Adipocyte (in vitro differentiated cells): ENCODE measurements at regions not wholly inside any gene's neighbourhood (a gene's known extent, or its start where the extent isn't known, plus 50 kb on each side); places are given as distances from the start of the nearest gene placed in this dataset.
"Not testable (repeated sequence)": the region's sequence is repeated elsewhere in the genome, so short reads cannot be mapped to it uniquely, and the experiment has no call there.

Experiments
- DNase-seq: peaks from one replicate; pipeline ENCODE4 v3.0.0-alpha.2; 2015; ENCODE audit warnings: low read depth
- H3K27me3 ChIP-seq: replicated peaks from 2 replicates; pipeline ENCODE4 v1.7.0; 2013; ENCODE audit warnings: mild to moderate bottlenecking, low read length, moderate library complexity; ENCODE audit not compliant: control insufficient read depth, insufficient read depth
- H3K36me3 ChIP-seq: 2 replicates; pipeline ENCODE4 v1.7.0; 2013; ENCODE audit warnings: low read length, mild to moderate bottlenecking, moderate library complexity; ENCODE audit not compliant: control insufficient read depth, insufficient read depth, severe bottlenecking
- H3K4me1 ChIP-seq: 2 replicates; pipeline ENCODE4 v1.7.0; 2013; ENCODE audit warnings: mild to moderate bottlenecking, low read length, moderate library complexity; ENCODE audit not compliant: control insufficient read depth, insufficient read depth
- H3K4me3 ChIP-seq: 2 replicates; pipeline ENCODE4 v1.7.0; 2013; ENCODE audit warnings: mild to moderate bottlenecking, low read length, moderate library complexity
- H3K9ac ChIP-seq: 2 replicates; pipeline ENCODE4 v1.7.0; 2013; ENCODE audit warnings: mild to moderate bottlenecking, low read length, moderate library complexity
- H3K9me3 ChIP-seq: 2 replicates; pipeline ENCODE4 v1.7.0; 2013; ENCODE audit warnings: mild to moderate bottlenecking, low read length, moderate library complexity; ENCODE audit not compliant: control insufficient read depth

DNA sequence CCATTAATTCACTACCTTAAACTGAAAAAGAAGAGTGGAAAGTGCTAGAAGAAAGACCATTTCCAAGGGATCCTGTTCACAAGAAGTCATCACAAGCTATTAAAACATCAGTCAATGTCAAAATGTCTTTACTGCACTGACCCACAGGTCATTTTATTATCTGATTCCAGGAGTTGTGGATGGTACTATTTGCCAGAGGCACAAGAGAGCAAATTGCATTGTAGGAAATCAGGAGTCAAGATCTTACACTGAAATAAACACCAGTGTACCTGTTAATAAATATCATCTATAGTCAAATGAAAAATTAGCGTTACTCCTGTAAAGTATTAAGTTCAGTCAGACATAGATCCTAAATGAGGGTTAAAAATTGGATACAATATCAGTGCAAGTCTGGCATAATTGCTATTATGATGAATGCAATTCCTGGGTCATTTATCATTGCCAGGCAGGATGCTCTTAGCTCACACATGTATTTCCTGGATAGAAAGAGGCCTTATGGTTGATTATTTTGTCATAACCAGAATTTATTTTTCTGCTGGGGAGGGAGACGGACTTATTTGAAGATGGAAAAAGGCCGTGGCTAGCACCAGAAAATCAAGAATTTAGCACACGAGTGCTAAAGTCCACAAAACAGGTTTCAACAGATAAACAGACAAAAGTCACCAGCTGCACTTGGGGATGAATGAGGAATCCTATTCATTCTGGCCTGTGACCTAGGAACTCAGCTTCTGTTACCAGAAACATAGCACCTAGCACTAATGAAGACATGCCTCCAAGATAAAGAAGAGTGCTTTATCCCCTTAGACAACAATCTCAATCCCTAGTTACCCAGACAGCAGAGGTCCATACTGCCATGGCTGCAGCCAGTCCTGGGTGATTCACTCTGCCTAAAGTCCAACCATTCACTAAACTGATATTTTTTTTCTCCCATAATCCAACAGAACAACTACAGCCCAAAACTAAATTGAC, 683.1 kb upstream of the POM121L12 start:
- no peaks in the 10 kb centered on the region for H3K27me3 ChIP-seq

DNA sequence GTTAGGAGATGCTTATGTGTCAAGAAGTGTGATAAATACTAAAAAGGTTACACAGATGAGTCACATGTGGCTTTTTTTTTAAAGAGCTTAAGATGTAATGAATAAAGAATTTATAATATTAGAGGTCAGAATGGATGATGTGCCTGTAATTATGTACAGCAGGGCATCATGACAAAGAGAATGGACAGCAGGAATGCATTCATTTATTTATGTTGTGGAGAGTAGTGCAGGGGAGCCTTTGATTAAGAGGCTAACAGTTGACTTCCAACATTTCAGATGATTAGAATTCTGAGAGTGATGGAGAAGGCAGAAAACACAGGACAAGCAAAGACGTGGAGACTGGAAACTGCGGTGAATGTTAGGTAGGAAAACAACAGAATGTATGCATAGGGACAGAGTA, 691.4 kb upstream of the POM121L12 start:
- H3K36me3 ChIP-seq, result no peaks in the 10 kb centered on the region
- no peaks in the 10 kb centered on the region for H3K27me3 ChIP-seq
- H3K4me3 ChIP-seq, result no peak overlapping the region
- DNase-seq, result no peak
- no peaks in the 10 kb centered on the region for H3K4me1 ChIP-seq
- no peak overlapping the region for H3K9ac ChIP-seq
- no peaks in the 10 kb centered on the region for H3K9me3 ChIP-seq

More for the DNA sequence above, 683.1 kb upstream of the POM121L12 start:
- Histone ChIP-seq H3K9ac (no peak overlapping the region), H3K36me3 (no peaks in the 10 kb centered on the region), H3K4me3 (no peak overlapping the region), H3K9me3 (no peaks in the 10 kb centered on the region), H3K4me1 (no peaks in the 10 kb centered on the region)
- DNase-seq, result no peak

DNA sequence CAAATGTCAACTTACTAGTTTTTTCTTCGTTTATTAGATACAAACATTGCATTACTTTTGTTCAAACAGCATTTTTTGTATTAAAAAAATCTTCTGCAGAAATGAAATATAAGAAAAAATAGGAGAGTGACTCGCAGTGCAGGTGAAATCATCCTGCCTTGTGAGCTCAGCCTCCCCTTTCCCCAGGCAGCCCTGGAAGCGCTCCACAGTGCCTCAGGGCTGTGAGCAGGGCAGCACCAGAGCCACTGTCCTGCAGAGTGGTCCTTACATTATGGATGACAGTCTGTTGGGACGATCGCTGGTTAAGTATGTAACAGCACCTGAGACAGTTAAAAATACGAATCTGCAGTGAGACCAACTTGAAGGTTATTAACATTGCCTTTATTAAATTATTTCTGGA, 695.4 kb upstream of the POM121L12 start:
- no peak overlapping the region for H3K4me3 ChIP-seq
- DNase-seq, result no peak
- no peaks in the 10 kb centered on the region for H3K36me3 ChIP-seq
- H3K9ac ChIP-seq, result no peak overlapping the region
- H3K9me3 ChIP-seq, result no peaks in the 10 kb centered on the region
- H3K4me1 ChIP-seq, result no peaks in the 10 kb centered on the region
- H3K27me3 ChIP-seq, result no peaks in the 10 kb centered on the region

DNA sequence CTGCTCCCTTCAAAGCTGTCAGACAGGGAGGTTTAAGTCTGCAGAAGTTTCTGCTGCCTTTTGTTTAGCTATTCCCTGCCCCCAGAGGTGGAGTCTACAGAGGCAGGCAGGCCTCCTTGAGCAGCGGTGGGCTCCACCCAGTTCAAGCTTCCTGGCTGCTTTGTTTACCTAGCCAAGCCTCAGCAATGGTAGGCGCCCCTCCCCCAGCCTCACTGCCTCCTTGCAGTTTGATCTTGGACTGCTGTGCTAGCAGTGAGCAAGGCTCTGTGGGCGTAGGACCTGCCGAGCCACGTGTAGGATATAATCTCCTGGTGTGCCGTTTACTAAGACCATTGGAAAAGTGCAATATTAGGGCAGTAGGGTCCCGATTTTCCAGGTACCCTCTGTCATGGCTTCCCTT, 707.1 kb upstream of the POM121L12 start:
- DNase-seq, H3K9ac ChIP-seq, H3K9me3 ChIP-seq, H3K36me3 ChIP-seq, H3K4me3 ChIP-seq, H3K4me1 ChIP-seq, H3K27me3 ChIP-seq: not testable (repeated sequence)

DNA sequence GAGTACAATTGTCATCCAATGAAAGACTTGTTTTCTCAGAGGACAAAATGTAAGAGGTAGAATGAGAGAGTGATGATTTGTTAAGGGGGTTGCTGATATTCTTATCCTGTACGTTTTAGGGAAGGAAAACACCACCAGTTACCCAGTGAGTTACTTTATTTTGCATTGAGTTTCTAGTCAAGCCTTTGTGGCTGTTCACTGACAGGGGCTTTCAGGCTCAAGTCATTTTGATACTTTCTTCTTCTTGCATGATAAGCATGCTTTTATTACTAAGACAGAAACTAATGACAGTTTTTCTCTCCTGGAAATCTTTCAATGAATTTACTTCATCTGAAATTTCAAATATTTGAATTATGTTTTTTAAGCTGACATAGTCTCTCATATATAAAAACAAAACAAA, 710.2 kb upstream of the POM121L12 start:
- H3K36me3 ChIP-seq, result no peaks in the 10 kb centered on the region
- no peaks in the 10 kb centered on the region for H3K4me1 ChIP-seq
- H3K9me3 ChIP-seq, result peaks cover 7% of the 10 kb centered on the region
- no peak for DNase-seq
- no peak overlapping the region for H3K4me3 ChIP-seq
- no peaks in the 10 kb centered on the region for H3K27me3 ChIP-seq
- no peak overlapping the region for H3K9ac ChIP-seq

DNA sequence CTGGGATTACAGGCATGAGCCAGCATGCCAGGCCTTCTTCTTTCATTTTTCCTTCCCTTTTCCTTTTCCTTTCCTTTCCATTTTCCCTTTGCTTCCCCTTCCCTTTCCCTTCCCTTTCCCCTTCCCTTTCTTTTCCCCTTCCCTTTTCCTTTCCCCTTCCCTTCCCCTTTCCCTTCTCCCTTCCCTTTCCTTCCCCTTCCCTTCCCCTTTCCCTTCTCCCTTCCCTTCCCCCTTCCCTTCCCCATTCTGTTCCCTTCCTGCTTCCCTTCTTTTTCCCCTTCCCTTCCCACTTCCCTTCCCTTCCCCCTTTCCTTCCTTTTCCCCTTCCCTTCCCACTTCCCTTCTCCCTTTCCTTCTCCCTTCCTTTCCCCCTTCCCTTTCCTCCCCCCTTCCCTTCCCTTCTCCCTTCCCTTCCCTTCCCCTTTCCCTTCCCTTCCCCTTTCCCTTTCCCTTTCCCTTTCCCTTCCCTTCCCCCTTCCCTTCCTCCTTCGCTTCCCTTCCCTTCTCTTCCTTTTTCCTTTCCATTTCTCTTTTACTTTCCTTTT, 712.2 kb upstream of the POM121L12 start:
- H3K36me3 ChIP-seq, result no peaks in the 10 kb centered on the region
- DNase-seq, result no peak
- no peak overlapping the region for H3K9ac ChIP-seq
- H3K4me3 ChIP-seq, result no peak overlapping the region
- H3K9me3 ChIP-seq, result peaks cover 7% of the 10 kb centered on the region
- H3K4me1 ChIP-seq, result no peaks in the 10 kb centered on the region
- no peaks in the 10 kb centered on the region for H3K27me3 ChIP-seq

DNA sequence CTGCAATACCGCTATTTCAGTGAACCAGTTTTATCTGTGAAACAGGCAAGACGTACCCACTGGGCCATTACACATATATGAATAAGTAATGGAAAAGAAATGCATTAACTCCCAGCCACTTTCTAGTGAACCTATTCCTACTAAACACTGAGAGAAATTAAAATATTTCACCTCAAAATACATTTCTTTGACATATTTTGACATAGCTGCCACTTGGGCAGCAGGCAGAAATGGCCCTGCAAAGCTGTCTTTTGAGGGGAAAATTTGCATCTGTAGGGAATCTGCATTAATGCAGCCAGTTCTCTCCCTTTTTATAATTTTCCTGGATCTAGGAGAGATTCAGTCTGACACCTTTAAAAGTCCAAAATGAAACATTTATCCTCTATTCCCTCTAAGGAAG, 714.8 kb upstream of the POM121L12 start:
- H3K4me3 ChIP-seq, result no peak overlapping the region
- no peaks in the 10 kb centered on the region for H3K4me1 ChIP-seq
- no peaks in the 10 kb centered on the region for H3K36me3 ChIP-seq
- no peak overlapping the region for H3K9ac ChIP-seq
- DNase-seq, result no peak
- no peaks in the 10 kb centered on the region for H3K27me3 ChIP-seq
- H3K9me3 ChIP-seq, result peaks cover 3% of the 10 kb centered on the region

DNA sequence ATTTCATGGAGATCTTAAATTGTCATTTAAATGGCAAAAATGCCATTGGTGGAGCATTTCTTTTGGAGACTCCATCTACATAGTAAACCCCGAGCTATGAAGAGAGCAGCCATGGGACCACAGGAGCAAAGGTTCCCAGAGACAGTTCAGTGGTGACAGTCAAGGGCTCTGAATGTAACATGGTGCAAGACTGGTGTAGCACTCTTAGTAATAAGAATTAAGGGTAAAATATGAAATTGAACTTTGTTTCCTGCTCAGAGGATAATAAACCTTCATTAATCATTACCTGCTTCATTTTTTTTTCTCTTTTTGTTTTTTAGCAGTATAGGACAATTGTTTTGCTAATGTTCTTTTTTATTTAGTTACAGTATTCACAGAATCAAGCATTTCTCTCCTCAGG, 717.5 kb upstream of the POM121L12 start:
- no peaks in the 10 kb centered on the region for H3K36me3 ChIP-seq
- no peak for DNase-seq
- no peaks in the 10 kb centered on the region for H3K27me3 ChIP-seq
- H3K9me3 ChIP-seq, result peaks cover 3% of the 10 kb centered on the region
- H3K9ac ChIP-seq, result no peak overlapping the region
- no peaks in the 10 kb centered on the region for H3K4me1 ChIP-seq
- H3K4me3 ChIP-seq, result no peak overlapping the region

DNA sequence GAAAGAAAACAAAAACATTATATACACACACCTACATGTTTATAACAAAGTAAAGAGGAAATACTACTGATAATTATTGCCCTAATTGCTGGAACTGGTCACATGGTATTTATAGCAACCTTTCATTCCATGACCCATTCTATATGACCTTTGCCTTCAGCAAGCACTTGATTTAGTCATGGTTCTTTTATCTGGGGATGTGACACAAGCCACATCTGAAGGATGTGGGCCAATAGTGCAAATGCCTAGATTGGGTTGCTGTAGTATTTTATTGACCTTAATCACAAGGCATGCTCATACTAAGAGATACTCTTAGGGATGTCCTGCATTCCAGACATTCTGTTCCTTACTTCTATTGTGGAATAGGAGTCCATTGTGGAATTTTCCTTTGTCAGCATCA, 723.5 kb upstream of the POM121L12 start:
- Histone ChIP-seq H3K36me3 (no peaks in the 10 kb centered on the region), H3K4me3 (no peak overlapping the region), H3K4me1 (no peaks in the 10 kb centered on the region), H3K27me3 (no peaks in the 10 kb centered on the region), H3K9ac (no peak overlapping the region), H3K9me3 (no peaks in the 10 kb centered on the region)
- no peak for DNase-seq

DNA sequence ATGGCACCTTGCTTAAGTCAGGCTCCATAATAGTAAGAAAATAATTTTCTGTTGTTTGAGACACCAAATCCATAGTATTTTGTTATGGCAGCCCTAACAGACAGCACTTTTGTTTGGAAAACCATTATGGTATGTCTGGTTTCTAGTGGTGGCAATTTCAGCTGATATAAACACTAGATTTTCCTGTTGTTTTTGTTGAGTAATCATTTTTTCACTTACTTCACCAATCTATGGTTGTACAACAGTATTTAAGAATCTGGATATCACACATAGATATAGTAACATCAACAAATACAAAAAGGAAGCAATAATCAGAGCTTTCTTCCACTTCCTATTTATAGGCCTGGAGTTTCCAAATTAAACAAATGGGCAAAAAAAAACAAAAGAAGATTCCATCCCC, 725.8 kb upstream of the POM121L12 start:
- H3K27me3 ChIP-seq, result no peaks in the 10 kb centered on the region
- no peak overlapping the region for H3K9ac ChIP-seq
- DNase-seq, result no peak
- H3K4me1 ChIP-seq, result no peaks in the 10 kb centered on the region
- no peak overlapping the region for H3K4me3 ChIP-seq
- H3K36me3 ChIP-seq, result no peaks in the 10 kb centered on the region
- no peaks in the 10 kb centered on the region for H3K9me3 ChIP-seq

DNA sequence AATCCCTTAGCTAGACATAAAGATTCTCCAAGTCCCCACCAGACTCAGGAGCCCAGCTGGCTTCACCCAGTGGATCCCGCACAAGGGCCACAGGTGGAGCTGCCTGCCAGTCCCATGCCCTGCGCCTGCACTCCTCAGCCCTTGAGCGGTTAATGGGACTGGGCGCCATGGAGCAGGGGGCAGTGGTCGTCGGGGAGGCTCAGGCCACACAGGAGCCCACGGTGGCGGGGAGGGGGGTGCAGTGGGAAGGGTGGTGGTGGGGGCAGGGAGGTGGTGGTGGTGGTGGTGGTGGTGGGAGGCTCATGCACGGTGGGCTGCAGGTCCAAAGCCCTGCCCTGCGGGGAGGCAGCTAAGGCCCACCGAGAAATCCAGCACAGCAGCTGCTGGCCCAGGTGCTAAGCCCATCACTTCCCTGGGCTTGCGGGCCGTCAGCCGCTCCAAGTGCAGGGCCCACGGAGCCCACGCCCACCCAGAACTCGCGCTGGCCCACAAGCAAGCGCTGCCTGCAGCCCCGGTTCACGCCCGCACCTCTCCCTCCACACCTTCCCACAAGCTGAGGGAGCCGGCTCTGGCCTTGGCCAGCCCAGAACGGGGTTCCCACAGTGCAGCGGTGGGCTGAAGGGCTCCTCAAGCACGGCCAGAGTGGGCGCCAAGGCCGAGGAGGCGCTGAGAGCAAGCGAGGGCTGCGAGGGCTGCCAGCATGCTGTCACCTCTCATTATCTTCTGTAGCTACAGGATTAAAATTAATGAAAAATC, 732.5 kb upstream of the POM121L12 start:
- no peaks in the 10 kb centered on the region for H3K9me3 ChIP-seq
- no peaks in the 10 kb centered on the region for H3K36me3 ChIP-seq
- no peak for DNase-seq
- H3K9ac ChIP-seq, result no peak overlapping the region
- H3K4me3 ChIP-seq, result no peak overlapping the region
- no peaks in the 10 kb centered on the region for H3K4me1 ChIP-seq
- no peaks in the 10 kb centered on the region for H3K27me3 ChIP-seq
